ENCODE measurements at regions not wholly inside any gene's neighbourhood (a gene's known extent, or its start where the extent isn't known, plus 50 kb on each side); places are given as distances from the start of the nearest gene placed in this dataset.

DNA sequence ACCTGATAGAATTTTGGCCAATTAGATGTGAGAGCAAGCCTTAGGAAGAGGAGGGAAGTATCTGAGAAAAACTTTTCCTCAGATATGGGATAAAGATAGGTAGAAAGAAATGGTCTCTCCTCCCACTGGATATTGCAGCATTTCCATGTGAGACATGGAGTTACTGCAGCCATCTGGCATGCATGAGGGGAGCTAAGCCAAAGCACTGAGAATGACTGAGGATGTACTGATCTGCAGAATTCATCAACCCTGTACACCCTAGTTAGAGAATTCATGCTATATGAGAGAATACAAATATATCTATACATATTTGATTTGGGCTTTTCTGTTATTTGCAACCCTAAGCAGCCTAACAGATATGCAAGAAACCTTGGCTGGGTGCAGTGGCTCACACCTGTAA, 52.5 kb upstream of the RPL34 start:
- no peak for DNase-seq

DNA sequence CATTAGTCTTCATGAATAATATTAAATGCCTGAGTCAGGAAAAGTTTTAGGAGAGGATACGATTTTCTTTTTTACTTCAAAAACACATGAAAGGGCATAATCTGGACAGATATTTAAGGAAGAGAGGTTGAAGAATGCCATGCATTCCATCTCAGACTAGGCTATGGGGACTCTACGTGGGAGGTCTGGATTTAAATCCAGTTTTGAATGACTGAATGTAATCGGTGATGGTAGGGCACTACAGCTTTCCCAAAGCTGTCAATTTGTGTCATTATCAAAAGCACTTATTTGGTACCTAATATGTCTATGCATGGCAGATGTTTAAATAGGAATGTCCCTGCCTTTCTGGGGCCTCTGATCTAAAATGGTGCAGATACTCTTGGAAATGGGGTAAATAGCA, 59.3 kb upstream of the RPL34 start:
- no peak for DNase-seq

DNA sequence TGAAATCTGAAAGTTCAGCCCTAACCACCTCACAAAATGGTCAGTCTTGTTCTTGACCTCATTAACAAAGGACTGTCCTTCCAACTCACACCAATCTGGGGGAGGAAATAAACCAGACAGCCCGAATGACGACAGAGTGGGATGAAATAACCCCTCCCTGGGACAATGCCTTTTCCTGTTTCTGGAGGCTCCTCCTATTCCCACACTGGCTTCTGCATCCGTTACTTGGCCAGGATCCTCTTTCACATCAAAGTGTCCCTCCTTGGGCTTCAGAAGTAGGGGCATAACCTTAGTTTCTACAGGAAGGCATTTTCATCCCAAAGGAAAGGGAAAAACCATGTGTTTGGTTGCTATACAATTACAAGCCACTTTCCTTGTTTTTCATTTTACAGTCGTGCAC, 59.8 kb upstream of the RPL34 start:
- DNase-seq = no peak

DNA sequence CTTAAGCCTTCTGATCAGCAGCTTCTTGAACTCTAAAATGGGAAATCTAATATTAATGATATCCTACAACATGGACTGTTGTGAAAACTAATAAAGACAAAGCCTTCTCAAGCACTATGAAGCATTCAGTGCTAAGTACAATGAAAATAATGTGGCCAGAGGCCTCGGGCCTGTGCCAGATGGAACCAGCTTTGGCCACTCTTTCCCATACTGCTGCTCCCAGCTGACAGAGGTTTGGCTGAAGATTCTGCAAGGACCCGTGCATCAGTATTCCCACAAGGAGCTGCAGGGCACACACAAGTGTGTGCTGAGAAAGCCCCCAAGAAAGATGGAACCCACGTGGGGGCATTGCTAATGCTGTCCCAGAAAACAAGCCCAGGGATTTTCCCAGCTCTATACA, 60.5 kb upstream of the RPL34 start:
- DNase-seq = no peak

DNA sequence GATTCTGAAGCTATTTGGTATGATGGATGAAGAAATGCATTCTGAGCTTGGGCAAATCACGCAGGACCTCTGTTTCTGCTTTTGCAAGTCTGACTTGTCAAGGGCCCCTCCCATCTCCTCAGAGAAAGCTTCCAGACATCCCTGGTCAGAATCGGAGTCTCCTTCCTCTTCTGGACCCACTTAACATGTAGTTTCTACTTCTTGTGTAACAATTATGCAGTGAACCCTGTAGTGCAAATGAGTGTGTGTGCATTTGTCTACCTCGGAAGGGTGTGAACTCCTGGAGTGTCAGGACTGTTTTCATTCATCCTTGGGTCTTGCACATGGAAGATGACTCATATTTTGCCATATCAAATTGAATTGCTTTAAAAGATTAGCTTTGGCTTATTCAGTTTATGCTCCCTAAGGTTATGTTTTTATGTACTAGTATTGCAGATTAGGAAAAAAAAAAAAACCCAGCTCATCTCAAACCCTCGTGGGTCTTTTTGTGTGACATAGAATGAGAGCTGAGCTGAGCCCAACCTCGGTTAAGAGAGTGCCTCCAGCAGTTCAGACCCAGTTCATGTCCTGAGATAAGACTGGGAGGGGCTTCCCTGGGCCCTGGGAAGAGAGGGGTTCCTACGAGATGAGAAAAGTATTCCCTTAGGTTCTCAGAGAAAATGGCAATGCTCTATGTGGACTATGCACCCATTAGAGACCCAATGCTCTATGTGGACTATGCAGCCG, 61.1 kb upstream of the RPL34 start:
- DNase-seq = no peak

DNA sequence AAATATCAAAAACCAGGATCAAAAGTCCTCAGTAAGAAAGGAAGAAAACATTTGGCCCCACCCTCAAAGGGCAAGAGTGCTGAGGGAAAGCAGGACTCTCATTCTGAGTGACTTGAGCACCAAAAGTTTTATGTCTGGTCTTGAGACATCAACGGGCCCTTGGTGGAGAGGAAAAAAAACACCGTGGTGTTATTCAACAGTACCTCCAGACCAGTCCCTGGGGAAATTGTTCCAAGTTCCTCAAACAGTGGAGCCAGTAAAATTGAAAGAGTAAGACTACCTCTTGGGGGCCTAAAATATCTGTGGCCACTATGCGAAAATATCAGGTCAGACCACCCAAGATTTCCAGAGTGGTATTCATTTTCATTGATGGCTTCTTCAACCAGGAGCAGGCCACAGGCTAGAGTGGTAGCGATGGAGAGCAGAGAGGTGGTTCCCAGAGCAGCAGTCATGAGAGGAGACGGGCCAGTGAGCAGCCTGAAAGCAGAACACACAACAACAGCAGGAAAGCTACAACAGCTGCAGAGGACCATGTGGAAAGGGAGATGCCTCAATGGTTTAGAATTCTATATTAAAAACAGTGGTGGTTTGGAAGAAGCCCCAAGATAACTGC, 63.7 kb upstream of the RPL34 start:
- DNase-seq = no peak

DNA sequence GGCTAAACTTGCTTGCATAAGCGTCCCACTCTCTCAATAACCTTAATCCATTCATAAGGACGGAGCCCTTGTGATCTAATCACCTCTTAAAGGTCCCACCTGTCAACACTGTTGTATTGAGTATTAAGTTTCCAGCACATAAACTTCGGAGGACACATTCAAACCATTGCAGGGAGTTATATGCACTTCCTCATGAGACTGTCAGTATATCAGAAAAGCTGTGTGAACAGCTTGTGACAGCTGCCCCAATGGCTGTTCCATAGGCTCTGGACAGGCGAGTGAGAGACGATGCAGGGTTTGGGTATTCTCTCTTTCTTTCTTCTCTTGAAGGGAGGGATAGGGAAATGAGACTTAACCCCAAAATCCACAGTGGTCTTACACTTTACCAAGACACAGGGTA, 64.2 kb upstream of the RPL34 start:
- DNase-seq = no peak

DNA sequence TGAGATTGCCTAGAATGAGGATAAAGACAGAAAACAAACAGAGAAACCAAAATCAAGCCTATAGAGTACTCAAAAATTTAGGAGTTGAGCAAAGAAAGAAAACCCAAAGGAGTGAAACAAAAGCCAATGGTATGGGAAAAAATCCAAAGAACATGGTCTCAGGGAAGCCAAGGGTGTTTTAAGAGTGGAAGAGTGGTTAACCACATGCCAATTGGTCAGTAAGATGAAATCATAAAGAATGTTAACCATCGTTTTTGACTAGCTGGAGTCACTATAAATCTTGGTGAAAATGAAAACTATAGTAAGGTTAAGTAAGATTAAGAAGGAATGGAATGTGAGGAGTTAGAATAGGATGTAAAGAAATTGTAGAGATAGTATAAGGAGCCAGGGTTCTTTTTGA, 64.7 kb upstream of the RPL34 start:
- no peak for DNase-seq

DNA sequence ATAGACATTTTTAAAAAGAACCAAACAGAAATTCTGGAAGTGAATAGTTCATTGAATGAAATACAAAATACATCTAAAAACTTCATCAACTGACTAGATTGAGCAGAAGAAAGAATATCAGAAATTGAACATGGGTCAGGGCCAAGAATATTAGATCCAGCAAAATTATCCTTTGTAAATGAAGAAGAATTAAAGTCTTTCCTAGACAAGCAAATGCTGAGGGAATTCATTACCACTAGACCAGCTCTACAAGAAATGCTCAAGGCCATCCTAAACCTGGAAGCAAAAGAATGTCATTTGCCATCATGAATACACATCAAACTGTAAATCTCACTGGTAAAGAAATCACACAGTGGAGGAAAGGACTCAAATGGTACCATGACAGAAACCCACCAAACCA, 72.7 kb upstream of the RPL34 start:
- DNase-seq = no peak

DNA sequence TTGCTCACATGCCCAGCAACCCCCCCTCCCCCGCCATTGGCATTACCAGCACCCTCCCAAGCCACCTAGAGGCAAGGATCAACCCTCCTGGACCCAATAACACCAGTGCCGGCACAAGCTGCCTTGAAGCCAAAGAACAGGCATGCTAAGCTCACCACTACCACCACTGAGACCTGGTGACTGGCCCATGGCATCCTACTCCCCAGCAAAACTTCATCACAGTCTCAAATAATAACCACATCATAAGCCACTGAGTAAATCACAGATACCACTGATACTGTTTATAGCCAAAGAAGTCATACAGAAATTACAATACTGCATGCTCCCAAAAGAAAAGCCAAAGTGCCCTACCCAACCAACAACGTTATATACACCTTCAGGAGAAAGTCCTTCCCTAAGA, 73.6 kb upstream of the RPL34 start:
- DNase-seq = no peak

DNA sequence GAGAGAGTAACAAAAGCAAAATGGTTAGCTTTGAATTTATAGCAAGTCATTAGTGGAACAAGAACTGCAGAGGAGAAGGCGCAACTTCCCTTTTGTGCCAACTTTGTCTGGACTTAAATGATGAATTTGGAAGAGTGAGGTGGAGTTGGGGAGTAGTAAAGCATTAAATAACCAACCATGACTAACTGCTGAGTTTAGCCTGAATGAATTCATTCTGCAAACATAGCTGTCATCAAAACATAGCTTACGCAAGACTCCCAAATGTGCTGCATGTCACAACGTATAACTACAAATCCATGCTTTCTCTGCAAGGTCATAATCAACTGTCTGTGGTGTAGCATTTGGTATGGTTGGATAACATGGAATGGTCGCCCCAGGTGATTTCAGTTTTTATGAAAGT, 75.9 kb upstream of the RPL34 start:
- no peak for DNase-seq

DNA sequence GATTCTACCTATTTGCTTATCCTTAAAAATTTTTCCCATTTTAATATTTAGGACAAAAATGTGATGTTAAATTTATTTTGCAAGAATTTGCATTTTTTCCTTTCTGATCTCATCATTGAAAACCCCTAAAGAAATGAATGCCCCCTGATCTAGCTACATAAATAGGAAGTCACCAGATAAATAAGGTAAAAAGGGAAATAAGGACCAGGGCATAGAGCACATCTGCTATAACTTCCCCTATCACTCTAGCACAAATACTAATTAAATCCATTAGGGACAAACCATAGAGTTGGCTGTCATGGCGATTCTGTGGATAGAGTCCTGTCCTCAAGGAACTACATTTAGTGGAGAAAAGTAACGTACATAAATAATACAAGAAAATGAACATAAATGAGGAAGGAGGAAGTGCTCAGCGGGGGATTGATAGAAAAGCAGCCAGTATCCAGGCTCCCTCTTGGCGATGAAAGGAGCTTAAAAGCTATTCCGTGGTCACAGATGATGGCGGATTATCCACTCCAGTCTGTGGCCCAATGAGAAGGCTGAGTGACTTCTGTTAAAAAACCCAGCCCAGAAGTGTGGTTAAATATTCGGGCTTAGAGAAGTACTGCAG, 76.9 kb upstream of the RPL34 start:
- no peak for DNase-seq

DNA sequence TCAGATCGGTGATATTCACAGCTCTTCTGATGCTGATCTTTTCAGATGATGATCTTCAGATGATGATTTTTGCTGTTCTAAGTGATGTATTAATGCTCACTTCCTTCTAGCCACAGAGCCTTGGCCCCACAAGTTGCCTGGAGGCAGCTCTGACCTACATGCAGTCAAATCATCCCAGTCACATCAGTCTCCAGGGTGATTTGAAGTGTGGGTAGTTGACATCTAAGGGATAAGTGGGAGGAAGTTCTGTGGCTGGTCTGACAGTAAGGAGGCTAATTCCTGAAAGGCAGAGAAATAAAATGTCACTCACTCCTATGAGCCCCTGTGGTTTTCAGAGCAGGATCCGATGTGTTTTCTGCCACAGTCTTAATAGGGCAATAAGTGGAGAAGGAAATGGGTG, 79.8 kb upstream of the RPL34 start:
- DNase-seq = no peak

DNA sequence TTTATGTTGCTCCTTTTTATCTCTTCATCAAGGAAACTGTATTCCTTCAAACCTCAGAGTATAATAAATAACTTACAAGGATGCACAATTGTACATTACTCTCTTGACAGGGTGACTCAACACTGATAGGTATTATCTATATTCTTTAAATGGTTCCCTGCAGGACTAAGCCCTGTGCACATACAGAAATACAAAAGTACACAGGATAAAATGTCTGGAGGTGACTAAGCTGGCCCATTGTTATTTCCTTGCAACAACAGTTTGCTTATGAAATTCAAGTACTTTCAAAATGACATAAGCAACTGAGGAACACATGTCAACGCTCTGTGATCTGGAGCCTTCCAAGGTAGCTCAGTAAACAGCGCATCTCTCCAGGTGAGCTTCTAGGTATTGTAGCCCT, 83.8 kb upstream of the RPL34 start:
- DNase-seq = no peak

DNA sequence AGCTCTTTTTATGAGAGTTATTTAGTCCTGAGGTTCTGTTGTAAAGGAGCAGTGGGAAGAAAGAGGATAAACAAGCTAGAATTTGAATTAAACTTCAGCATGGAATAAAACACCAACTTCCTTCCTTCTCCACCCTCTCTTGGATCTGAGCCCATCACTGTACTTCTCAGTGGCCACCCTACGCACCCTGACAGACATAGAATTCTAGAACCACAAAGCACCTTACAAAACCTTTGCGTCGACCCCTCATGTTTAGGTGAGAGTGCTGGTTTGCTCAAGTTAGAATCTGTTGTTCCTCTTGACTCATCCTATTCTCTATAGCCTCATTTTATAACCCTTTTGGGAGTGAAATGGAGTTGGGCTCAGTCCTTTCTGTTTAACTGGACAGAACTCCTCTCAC, 84.6 kb upstream of the RPL34 start:
- no peak for DNase-seq

DNA sequence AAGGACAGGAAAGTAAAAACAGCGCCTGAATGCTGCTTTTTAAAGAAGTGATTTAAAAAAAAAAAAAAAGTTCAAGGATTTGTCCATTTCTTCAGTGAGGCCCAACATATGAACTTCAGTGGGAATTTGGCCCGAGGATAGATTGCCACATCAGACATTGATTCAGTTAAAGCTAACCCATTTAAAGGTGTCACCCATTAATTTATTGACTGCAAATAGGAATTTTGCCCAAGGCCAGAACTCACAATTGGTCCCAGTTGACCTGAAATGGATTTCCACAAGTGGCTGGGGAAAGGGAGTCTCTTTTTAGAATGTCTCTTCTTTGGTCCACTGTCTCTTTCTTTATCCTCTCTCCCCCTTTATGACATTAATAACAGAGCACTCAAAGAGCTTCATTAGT, 86.5 kb upstream of the RPL34 start:
- DNase-seq = no peak

DNA sequence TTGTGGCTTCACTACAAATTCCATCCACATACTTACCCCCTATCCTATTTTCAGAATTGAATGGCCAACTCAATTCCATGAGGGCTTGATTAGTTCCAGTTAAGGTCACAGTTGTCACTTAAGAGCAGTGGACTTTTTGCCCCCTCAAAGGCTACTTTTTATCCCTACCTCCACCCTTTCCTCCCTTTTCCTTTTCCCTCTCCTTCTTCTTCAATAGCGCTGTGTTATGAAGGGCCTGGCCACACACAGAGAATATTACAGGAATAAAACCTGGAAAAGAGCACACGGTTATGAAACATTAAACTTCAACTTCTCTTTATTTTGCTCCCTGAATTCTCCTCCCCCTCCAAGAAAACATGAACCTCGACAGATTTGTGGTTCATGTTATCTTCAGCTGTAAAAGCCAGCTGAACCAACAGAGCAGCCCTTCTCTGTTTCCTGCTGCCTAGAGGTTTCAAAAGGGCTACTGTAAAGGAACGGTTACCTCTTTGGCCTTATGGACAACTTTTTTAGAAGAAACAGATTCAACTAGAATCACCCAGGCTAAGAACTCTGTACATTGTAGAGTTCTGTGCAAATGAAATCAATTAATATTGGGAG, 87.0 kb upstream of the RPL34 start:
- no peak for DNase-seq

DNA sequence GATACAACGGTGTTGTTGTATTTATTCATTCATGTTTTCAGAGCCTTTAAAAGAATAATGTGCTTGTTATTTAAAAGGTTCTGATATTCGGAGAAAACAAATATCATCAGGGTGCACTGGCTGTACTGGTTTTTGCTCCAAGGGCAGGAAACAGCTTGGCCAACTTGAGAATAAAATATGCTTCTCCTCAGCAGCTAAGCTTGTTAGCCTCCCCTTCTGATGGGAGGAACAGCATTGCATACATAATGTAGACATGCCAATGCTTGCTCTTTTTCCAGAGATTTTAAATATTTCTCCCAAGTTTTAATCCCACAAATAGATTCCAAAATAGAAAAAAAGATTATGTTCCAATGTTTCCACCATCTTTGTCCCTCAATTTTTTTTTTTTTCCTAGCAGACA, 87.6 kb upstream of the RPL34 start:
- no peak for DNase-seq

DNA sequence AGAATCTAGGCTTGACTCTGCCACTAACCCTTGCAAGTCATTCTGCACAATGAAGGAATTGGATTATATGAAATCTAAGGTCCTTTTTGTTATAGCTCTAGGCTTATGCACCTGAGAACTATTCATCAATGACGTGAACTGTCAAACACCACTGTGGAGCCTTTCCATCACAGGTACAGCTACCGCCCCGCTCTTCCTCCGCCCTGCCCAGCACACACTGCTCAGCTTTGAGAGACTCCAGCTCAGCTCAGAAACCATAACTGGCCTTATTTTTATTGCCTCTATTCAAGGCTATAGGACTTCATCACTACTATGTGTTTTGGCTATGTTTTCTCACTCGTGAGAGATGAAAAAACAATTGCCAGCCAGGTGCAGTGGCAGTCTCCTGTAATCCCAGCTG, 88.2 kb upstream of the RPL34 start:
- no peak for DNase-seq

DNA sequence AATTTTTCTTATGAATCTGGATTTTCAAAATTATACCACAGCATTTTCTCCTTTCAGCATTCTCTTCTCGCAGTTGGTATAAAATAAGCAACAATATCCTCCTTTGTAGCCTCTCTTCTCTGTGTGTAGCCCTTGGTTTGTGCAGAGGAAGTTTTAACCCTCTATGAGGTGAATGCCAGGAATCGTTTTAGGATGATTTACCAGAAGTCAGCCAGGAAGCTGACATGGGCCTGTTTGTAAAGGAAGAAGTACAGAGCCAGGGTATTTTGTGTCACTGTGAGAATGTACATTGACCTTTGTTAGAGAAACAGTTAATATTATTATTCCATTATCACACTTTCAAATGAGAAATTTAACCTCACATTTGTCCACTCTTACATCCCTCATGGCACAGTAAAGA, 88.9 kb upstream of the RPL34 start:
- DNase-seq = no peak

DNA sequence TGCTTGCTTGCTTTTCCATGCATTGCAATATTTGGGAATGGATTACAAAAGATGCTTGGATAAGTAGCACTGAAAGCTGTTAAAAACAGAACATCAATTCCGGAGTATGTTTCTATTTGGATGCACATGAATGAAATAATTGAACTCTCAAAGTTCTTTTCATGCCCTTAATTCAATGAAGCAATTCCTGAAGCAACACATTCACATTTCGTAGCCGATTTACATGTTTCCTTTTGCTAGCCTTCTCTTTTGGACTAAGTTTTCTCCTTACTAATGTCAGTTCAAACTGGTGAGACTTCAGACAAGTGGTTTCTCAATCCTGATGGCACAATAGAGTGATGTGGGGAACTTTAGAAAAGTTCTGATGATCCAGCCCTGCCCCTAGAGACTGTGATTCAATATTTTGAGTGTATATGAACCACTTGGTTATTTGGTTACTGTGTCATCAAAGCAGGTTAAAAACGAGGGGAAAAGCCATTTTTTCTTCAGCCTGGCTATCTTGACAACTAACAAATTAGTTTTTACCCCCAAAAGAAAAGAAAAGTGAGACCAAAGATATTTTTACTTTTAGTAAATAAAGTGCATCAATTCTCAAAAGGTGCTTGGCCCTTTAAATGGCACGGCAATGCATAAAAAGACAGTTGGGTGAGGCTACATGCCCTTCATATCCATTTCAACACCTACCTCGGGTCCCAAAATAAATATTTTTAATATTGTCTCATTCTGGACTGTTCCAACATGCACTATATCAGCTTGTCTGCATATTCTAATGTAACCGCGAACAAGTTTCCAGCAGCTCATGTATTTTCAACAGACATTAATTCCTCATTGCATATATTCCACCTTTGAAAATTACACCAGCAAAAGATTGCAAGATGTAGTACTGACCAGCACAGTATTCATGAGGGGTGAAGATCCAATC, 90.1 kb upstream of the RPL34 start:
- DNase-seq = no peak

DNA sequence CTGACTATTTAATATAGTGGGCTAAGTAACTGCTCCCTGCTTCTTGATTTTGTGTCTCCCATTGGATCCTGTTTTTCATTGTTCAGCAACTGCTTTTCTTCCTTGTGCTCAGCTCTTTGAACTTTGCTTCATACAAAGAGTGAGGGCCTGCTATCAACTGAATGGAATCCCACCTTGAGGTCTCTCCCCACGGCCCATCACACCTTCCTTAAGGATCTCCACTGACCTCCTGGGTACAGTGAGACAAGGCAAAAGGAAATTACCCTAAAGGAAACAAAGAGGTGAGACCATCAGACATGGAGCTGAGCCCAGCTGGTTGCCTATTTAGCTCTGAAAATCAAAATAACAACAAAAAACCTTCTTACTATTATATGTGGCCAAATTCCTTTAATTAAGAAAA, 91.3 kb upstream of the RPL34 start:
- no peak for DNase-seq

DNA sequence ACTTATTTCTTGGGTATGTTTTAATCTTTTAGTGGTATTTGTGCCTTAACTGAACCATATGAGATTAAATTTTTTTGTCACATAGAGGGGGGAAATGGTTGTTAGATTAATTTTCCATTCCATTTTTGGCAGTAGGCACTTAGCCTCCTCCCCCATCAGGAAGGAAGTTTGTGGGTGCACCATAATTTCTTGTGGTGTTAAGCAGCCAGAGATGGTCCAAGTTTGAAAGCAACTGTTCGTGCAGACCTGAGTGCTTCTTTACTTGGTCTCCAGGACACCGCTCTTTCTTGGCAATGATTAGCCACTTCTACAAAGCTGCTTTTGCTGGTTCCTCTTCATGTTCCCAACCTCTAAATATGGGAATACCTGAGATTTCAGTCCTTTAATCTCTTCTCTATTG, 92.7 kb upstream of the RPL34 start:
- no peak for DNase-seq

All from activated effector memory CD4-positive, alpha-beta T cell treated with Interleukin-2 at 50 U/mL for 16 hours (primary cell).